ENCODE measurements at regions not wholly inside any gene's neighbourhood (a gene's known extent, or its start where the extent isn't known, plus 50 kb on each side); places are given as distances from the start of the nearest gene placed in this dataset.
"Not testable (repeated sequence)": the region's sequence is repeated elsewhere in the genome, so short reads cannot be mapped to it uniquely, and the experiment has no call there.

GRCh38 chr12:88313554-88313953, 171.4 kb downstream of the TMTC3 start:
- no peak for DNase-seq

- DNase-seq = no peak
These were observed 172.6 kb downstream of the TMTC3 start for GRCh38 chr12:88314706-88315105.

- no peak for DNase-seq
These were observed 176.6 kb downstream of the TMTC3 start for GRCh38 chr12:88318726-88319125.

GRCh38 chr12:88325076-88325815, 183.1 kb downstream of the TMTC3 start:
- DNase-seq = no peak

GRCh38 chr12:88325816-88326189, 183.7 kb downstream of the TMTC3 start:
- DNase-seq = no peak

GRCh38 chr12:88327276-88327675, 185.2 kb downstream of the TMTC3 start:
- DNase-seq = no peak

GRCh38 chr12:88328090-88328489, 186.0 kb downstream of the TMTC3 start:
- no peak for DNase-seq

- DNase-seq = no peak
These were observed 187.7 kb downstream of the TMTC3 start for GRCh38 chr12:88329833-88330232.

- DNase-seq = no peak
These were observed 192.2 kb downstream of the TMTC3 start for GRCh38 chr12:88334271-88334670.

GRCh38 chr12:88336076-88336739, 194.1 kb downstream of the TMTC3 start:
- no peak for DNase-seq

- no peak for DNase-seq
These were observed 196.4 kb downstream of the TMTC3 start for GRCh38 chr12:88338486-88338885.

GRCh38 chr12:88339254-88339949, 197.3 kb downstream of the TMTC3 start:
- DNase-seq = no peak

GRCh38 chr12:88339966-88340365, 197.9 kb downstream of the TMTC3 start:
- no peak for DNase-seq

GRCh38 chr12:88342251-88342806, 200.2 kb downstream of the TMTC3 start:
- no peak for DNase-seq

- DNase-seq = no peak
These were observed 209.0 kb downstream of the TMTC3 start for GRCh38 chr12:88351146-88351545.

- no peak for DNase-seq
These were observed 212.6 kb downstream of the TMTC3 start for GRCh38 chr12:88354691-88355090.

GRCh38 chr12:88360343-88360742, 218.2 kb downstream of the TMTC3 start:
- DNase-seq = no peak

- DNase-seq = no peak
These were observed 218.8 kb downstream of the KITLG start for GRCh38 chr12:88361493-88361892.

GRCh38 chr12:88362439-88362838, 217.8 kb downstream of the KITLG start:
- DNase-seq = no peak

- no peak for DNase-seq
These were observed 214.9 kb downstream of the KITLG start for GRCh38 chr12:88365403-88365802.

- DNase-seq = no peak
These were observed 214.2 kb downstream of the KITLG start for GRCh38 chr12:88366101-88366500.

- DNase-seq = no peak
These were observed 213.0 kb downstream of the KITLG start for GRCh38 chr12:88367231-88367630.

- not testable (repeated sequence) for DNase-seq
These were observed 212.2 kb downstream of the KITLG start for GRCh38 chr12:88368077-88368476.

Measured in stimulated activated CD4-positive, alpha-beta T cell treated with anti-CD3 and anti-CD28 coated beads, Interleukin-2, amount 100 ng/mL, for 48 hours (primary cell).